SK-N-SH (cell line): ENCODE measurements at regions not wholly inside any gene's neighbourhood (a gene's known extent, or its start where the extent isn't known, plus 50 kb on each side); places are given as distances from the start of the nearest gene placed in this dataset.

Experiments used
- CTCF ChIP-seq: fragments of 200-600 bp; sonication (generic); IDR thresholded peaks from 2 replicates; pipeline ENCODE4 v1.6.1; 2017; ENCODE audit warnings: antibody characterized with exemption, mild to moderate bottlenecking, moderate library complexity
- EZH2phosphoT487 ChIP-seq: fragments of 200-600 bp; sonication (generic); IDR thresholded peaks from 2 replicates; pipeline ENCODE4 v1.6.1; 2017; ENCODE audit warnings: low read depth, mixed run types, mild to moderate bottlenecking, antibody characterized with exemption, moderate library complexity, borderline replicate concordance
- GATA2 ChIP-seq: sonication (generic); formaldehyde crosslinking; IDR thresholded peaks from 2 replicates; pipeline ENCODE4 v1.5.0; 2020; ENCODE audit warnings: mild to moderate bottlenecking, missing genetic modification reagents
- JUND ChIP-seq: IDR thresholded peaks from 2 replicates; pipeline ENCODE4 v1.4.0; 2012
- POLR2AphosphoS5 ChIP-seq: IDR thresholded peaks from 2 replicates; pipeline ENCODE4 v1.6.1; 2012; ENCODE audit warnings: low read depth, low read length
- RCOR1 ChIP-seq: fragments of 150-350 bp; IDR thresholded peaks from 2 replicates; pipeline ENCODE4 v1.6.1; 2017; ENCODE audit warnings: antibody characterized with exemption, low read length
- RFX5 ChIP-seq: IDR thresholded peaks from 2 replicates; pipeline ENCODE4 v1.6.1; 2012; ENCODE audit warnings: mild to moderate bottlenecking, improper control_type of control experiment, low read length
- YY1 ChIP-seq: IDR thresholded peaks from 2 replicates; pipeline ENCODE4 v1.4.0; 2012; ENCODE audit warnings: low read depth, mild to moderate bottlenecking
- TF ChIP-seq, protein P1 (sequence below): IDR thresholded peaks from 2 replicates; pipeline ENCODE4 v1.6.1; 2012; ENCODE audit warnings: mild to moderate bottlenecking, low read depth, low read length, moderate library complexity

DNA sequence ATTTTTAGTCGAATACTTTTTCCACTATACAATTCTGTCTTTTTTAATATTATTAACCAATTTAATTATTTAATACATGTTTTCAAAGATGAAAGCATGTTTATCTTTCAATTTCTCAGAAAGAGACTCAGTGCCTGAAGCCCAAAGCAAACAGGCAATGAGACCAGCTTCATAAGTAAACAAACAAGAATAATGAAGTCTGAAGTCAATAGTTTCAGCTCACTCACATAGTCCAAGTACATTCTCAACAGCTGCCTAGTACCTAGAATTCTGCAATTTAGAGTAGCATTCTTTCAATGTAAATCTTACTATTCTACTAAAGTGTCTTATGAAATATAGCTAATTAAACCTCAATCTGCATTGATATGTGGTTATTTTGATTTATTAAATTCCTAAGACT is 626.5 kb upstream of the NRSN1 start:
- TF ChIP-seq JUND: no peak
- TF ChIP-seq EZH2phosphoT487: no peak
- TF ChIP-seq CTCF: no peak
- no peak for TF ChIP-seq RCOR1
- TF ChIP-seq GATA2 (CRISPR knock-in tag): no peak
- no peak for TF ChIP-seq POLR2AphosphoS5
- TF ChIP-seq YY1: no peak
- no peak for TF ChIP-seq RFX5
- TF ChIP-seq, protein P1, sequence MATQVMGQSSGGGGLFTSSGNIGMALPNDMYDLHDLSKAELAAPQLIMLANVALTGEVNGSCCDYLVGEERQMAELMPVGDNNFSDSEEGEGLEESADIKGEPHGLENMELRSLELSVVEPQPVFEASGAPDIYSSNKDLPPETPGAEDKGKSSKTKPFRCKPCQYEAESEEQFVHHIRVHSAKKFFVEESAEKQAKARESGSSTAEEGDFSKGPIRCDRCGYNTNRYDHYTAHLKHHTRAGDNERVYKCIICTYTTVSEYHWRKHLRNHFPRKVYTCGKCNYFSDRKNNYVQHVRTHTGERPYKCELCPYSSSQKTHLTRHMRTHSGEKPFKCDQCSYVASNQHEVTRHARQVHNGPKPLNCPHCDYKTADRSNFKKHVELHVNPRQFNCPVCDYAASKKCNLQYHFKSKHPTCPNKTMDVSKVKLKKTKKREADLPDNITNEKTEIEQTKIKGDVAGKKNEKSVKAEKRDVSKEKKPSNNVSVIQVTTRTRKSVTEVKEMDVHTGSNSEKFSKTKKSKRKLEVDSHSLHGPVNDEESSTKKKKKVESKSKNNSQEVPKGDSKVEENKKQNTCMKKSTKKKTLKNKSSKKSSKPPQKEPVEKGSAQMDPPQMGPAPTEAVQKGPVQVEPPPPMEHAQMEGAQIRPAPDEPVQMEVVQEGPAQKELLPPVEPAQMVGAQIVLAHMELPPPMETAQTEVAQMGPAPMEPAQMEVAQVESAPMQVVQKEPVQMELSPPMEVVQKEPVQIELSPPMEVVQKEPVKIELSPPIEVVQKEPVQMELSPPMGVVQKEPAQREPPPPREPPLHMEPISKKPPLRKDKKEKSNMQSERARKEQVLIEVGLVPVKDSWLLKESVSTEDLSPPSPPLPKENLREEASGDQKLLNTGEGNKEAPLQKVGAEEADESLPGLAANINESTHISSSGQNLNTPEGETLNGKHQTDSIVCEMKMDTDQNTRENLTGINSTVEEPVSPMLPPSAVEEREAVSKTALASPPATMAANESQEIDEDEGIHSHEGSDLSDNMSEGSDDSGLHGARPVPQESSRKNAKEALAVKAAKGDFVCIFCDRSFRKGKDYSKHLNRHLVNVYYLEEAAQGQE: no peak
